SK-N-SH (cell line): ENCODE measurements at regions not wholly inside any gene's neighbourhood (a gene's known extent, or its start where the extent isn't known, plus 50 kb on each side); places are given as distances from the start of the nearest gene placed in this dataset.

Source experiments
- CTCF ChIA-PET: fragments of 300-600, 350-600 bp; formaldehyde crosslinking; extraction: SDS; loops from one replicate; lab custom pipeline; 2021; lab: Yijun Ruan, JAX
- POLR2A ChIA-PET: fragments of 350-600 bp; sonication (Branson Sonifier 250); formaldehyde crosslinking; extraction: SDS; loops from one replicate; lab custom pipeline; 2020; ENCODE audit warnings: antibody characterized with exemption, inconsistent platforms; lab: Yijun Ruan, JAX
- DNase-seq: peaks from one replicate; pipeline ENCODE4 v3.0.0; 2012
- H2AFZ ChIP-seq: fragments of 200-600 bp; sonication (generic); 2 replicates; pipeline ENCODE4 v1.8.1; 2016; ENCODE audit warnings: antibody characterized with exemption, mild to moderate bottlenecking, low read depth
- H3F3A ChIP-seq: fragments of 200-600 bp; sonication (generic); replicated peaks from 2 replicates; pipeline ENCODE3; 2016; ENCODE audit warnings: antibody characterized with exemption, mild to moderate bottlenecking; ENCODE audit not compliant: insufficient read depth
- H3K27ac ChIP-seq, 2 experiments: fragments of 200-500 bp in 1 of 2; fragments of 200-600 bp in 1 of 2; sonication (Bioruptor generic) in 1 of 2; sonication (generic), shearing (Covaris generic) in 1 of 2; 2 replicates each; pipeline versions ENCODE4 v1.5.1 to v1.6.1; 2014 to 2016; ENCODE audit warnings: low read depth in 2 of 2, inconsistent platforms in 1 of 2, low read length in 1 of 2, mild to moderate bottlenecking in 1 of 2, mixed read lengths in 1 of 2
- H3K27me3 ChIP-seq: fragments of 200-600 bp; sonication (generic), shearing (Covaris generic); 2 replicates; pipeline ENCODE4 v1.6.1; 2016; ENCODE audit warnings: mixed run types; ENCODE audit not compliant: insufficient read depth
- H3K36me3 ChIP-seq, 2 experiments: fragments of 200-500 bp in 1 of 2; fragments of 200-600 bp in 1 of 2; sonication (Bioruptor generic) in 1 of 2; sonication (generic) in 1 of 2; replicated peaks in 1 of 2; 2 replicates each; pipeline versions ENCODE3 to v1.5.1; 2014 to 2016; ENCODE audit warnings: low read length in 1 of 2, mild to moderate bottlenecking in 1 of 2; ENCODE audit not compliant: insufficient read depth in 2 of 2, control insufficient read depth in 1 of 2
- H3K4me1 ChIP-seq, 2 experiments: fragments of 200-500 bp in 1 of 2; fragments of 200-600 bp in 1 of 2; sonication (Bioruptor generic) in 1 of 2; sonication (generic), shearing (Covaris generic) in 1 of 2; 2 replicates each; pipeline versions ENCODE4 v1.5.1 to v1.6.1; 2014 to 2016; ENCODE audit warnings: low read depth in 1 of 2, low read length in 1 of 2, mixed run types in 1 of 2; ENCODE audit not compliant: insufficient read depth in 2 of 2, control insufficient read depth in 1 of 2
- H3K4me2 ChIP-seq: fragments of 200-600 bp; sonication (generic), shearing (Covaris generic); 2 replicates; pipeline ENCODE4 v1.6.1; 2017; ENCODE audit warnings: mixed run types
- H3K4me3 ChIP-seq, 2 experiments: fragments of 200-500 bp in 1 of 2; fragments of 200-600 bp in 1 of 2; sonication (Bioruptor generic) in 1 of 2; sonication (generic), shearing (Covaris generic) in 1 of 2; 2 replicates each; pipeline versions ENCODE4 v1.5.1 to v1.8.1; 2014 to 2016; ENCODE audit warnings: low read depth in 2 of 2, inconsistent platforms in 1 of 2, low read length in 1 of 2, mild to moderate bottlenecking in 1 of 2, mixed read lengths in 1 of 2, moderate library complexity in 1 of 2
- H3K79me2 ChIP-seq: fragments of 200-600 bp; sonication (generic); 2 replicates; pipeline ENCODE4 v1.8.1; 2017; ENCODE audit warnings: mild to moderate bottlenecking; ENCODE audit not compliant: insufficient read depth
- H3K9ac ChIP-seq: fragments of 200-600 bp; sonication (generic); 2 replicates; pipeline ENCODE4 v1.6.1; 2017; ENCODE audit warnings: mixed run types
- H3K9me2 ChIP-seq: fragments of 200-600 bp; sonication (generic); 2 replicates; pipeline ENCODE4 v1.6.1; 2017; ENCODE audit warnings: mixed run types
- H3K9me3 ChIP-seq: fragments of 200-600 bp; sonication (generic); 2 replicates; pipeline ENCODE4 v1.6.1; 2017; ENCODE audit warnings: mixed run types, mild to moderate bottlenecking, moderate library complexity
- H4K20me1 ChIP-seq: fragments of 200-600 bp; sonication (generic); 2 replicates; pipeline ENCODE4 v1.6.1; 2017; ENCODE audit warnings: mild to moderate bottlenecking, mixed run types; ENCODE audit not compliant: insufficient read depth
- EZH2phosphoT487 ChIP-seq: fragments of 200-600 bp; sonication (generic); IDR thresholded peaks from 2 replicates; pipeline ENCODE4 v1.6.1; 2017; ENCODE audit warnings: low read depth, mixed run types, mild to moderate bottlenecking, antibody characterized with exemption, moderate library complexity, borderline replicate concordance
- FOSL2 ChIP-seq: IDR thresholded peaks from 2 replicates; pipeline ENCODE4 v1.4.0; 2012; ENCODE audit warnings: low read depth, mild to moderate bottlenecking, moderate library complexity, borderline replicate concordance
- FOXJ3 ChIP-seq: sonication (generic); formaldehyde crosslinking; IDR thresholded peaks from 2 replicates; pipeline ENCODE4 v1.5.1; 2020; ENCODE audit warnings: mild to moderate bottlenecking, missing genetic modification reagents
- GATA2 ChIP-seq: sonication (generic); formaldehyde crosslinking; IDR thresholded peaks from 2 replicates; pipeline ENCODE4 v1.5.0; 2020; ENCODE audit warnings: mild to moderate bottlenecking, missing genetic modification reagents
- MXI1 ChIP-seq: IDR thresholded peaks from 2 replicates; pipeline ENCODE4 v1.6.1; 2012; ENCODE audit warnings: mild to moderate bottlenecking, low read depth, low read length, improper control_type of control experiment
- NFIC ChIP-seq: IDR thresholded peaks from 2 replicates; pipeline ENCODE4 v1.4.0; 2012; ENCODE audit warnings: borderline replicate concordance
- REST ChIP-seq: IDR thresholded peaks from 2 replicates; pipeline ENCODE4 v1.6.1; 2012; ENCODE audit warnings: mild to moderate bottlenecking, low read depth, low read length, moderate library complexity
- RFX5 ChIP-seq: IDR thresholded peaks from 2 replicates; pipeline ENCODE4 v1.6.1; 2012; ENCODE audit warnings: mild to moderate bottlenecking, improper control_type of control experiment, low read length
- RXRA ChIP-seq: IDR thresholded peaks from 2 replicates; pipeline ENCODE4 v1.4.0; 2012; ENCODE audit warnings: low read depth, mild to moderate bottlenecking, borderline replicate concordance
- SIN3A ChIP-seq: IDR thresholded peaks from 2 replicates; pipeline ENCODE4 v1.6.1; 2012; ENCODE audit warnings: low read depth, mild to moderate bottlenecking, low read length, moderate library complexity, borderline replicate concordance
- TAF1 ChIP-seq: IDR thresholded peaks from 2 replicates; pipeline ENCODE4 v1.6.1; 2012; ENCODE audit warnings: low read depth, mild to moderate bottlenecking, low read length, moderate library complexity, borderline replicate concordance
- TEAD4 ChIP-seq: IDR thresholded peaks from 2 replicates; pipeline ENCODE4 v1.4.0; 2012; ENCODE audit warnings: mild to moderate bottlenecking, borderline replicate concordance; ENCODE audit not compliant: insufficient read depth
- USF2 ChIP-seq: fragments of 150-350 bp; IDR thresholded peaks from 2 replicates; pipeline ENCODE4 v1.6.1; 2017; ENCODE audit warnings: antibody characterized with exemption, low read length, low read depth, borderline replicate concordance
- YY1 ChIP-seq: IDR thresholded peaks from 2 replicates; pipeline ENCODE4 v1.4.0; 2012; ENCODE audit warnings: low read depth, mild to moderate bottlenecking
- WGBS: methylation state at CpG from one replicate; pipeline ENCODE4 v1.1.6; 2017; ENCODE audit warnings: low lambda C conversion rate; 5-methylcytosine and 5-hydroxymethylcytosine counted together
- TF ChIP-seq, protein P1 (sequence below): IDR thresholded peaks from 2 replicates; pipeline ENCODE4; 2012
- TF ChIP-seq, protein P2 (sequence below): IDR thresholded peaks from 2 replicates; pipeline ENCODE4 v1.4.0; 2012; ENCODE audit warnings: low read depth

DNA sequence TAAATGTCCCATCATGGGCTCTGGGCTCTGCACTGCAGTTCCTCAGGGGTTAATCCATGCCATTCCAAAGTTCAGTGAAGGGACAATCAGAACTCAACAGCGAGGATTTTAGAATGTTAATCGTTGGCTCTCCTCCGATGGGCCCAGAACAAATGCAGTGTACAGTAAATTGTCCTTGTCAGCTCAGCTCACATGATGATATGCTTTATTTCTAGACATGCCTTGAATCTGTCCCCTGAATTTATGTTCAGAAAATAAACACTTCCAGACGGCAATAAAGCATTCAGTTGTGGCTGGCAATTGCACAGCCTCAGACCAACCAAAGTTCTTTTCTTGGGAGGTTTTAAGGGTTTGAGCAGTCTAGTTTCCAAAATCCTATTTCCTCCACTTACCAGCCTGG lies 981.2 kb downstream of the BCL11A start:
- Histone ChIP-seq H3K9me3 (no peaks in the 10 kb centered on the region; the same call in 1 of the 2 replicates), H3K9me2 (no peaks in the 10 kb centered on the region), H3K79me2 (no peaks in the 10 kb centered on the region), H3K4me1 (no peaks in the 10 kb centered on the region), H3K4me3 (no peak overlapping the region), H3F3A (no peaks in the 10 kb centered on the region), H4K20me1 (no peaks in the 10 kb centered on the region), H3K27me3 (no peaks in the 10 kb centered on the region), H2AFZ (no peak overlapping the region), H3K4me2 (no peak overlapping the region), H3K9ac (no peak overlapping the region), H3K27ac (no peak overlapping the region), H3K36me3 (no peaks in the 10 kb centered on the region)
- POLR2A ChIA-PET, result no interaction called here
- WGBS, result 43% methylated on average over 4 of the region's 4 CpGs
- TF ChIP-seq SIN3A (no peak), GATA2 (CRISPR knock-in tag) (no peak), TAF1 (no peak), REST (no peak), YY1 (no peak), USF2 (no peak), RXRA (no peak), MXI1 (no peak), FOXJ3 (CRISPR knock-in tag) (no peak), EZH2phosphoT487 (no peak)
- TF ChIP-seq, protein P1, sequence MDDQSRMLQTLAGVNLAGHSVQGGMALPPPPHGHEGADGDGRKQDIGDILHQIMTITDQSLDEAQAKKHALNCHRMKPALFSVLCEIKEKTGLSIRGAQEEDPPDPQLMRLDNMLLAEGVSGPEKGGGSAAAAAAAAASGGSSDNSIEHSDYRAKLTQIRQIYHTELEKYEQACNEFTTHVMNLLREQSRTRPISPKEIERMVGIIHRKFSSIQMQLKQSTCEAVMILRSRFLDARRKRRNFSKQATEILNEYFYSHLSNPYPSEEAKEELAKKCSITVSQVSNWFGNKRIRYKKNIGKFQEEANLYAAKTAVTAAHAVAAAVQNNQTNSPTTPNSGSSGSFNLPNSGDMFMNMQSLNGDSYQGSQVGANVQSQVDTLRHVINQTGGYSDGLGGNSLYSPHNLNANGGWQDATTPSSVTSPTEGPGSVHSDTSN, result no peak
- no peak for DNase-seq
- CTCF ChIA-PET, result no interaction called here

DNA sequence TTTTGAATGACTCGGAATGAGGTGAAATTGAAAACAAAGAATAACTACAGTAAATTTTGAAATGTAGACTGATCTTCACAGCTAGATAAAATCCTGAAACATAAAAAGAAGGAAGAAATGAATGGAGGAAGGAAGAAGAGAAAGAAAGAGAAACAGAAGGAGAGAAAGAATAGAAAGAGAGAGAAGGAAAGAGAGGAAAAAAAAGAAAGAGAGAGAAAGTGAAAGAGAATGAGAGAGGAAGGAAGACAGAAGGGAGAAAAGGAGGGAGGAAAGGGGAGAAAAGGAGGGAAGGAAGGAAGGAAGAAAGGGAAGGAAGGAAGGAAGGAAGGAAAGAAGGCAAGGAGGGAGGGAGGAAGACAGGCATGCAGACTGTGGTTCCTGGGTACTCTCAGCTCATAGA lies 982.6 kb downstream of the BCL11A start:
- Histone ChIP-seq H3K36me3 (no peaks in the 10 kb centered on the region), H3K27me3 (no peaks in the 10 kb centered on the region), H3F3A (no peaks in the 10 kb centered on the region), H3K9me3 (no peaks in the 10 kb centered on the region), H4K20me1 (no peaks in the 10 kb centered on the region), H3K4me1 (no peaks in the 10 kb centered on the region), H3K4me3 (no peak overlapping the region), H3K79me2 (no peaks in the 10 kb centered on the region), H2AFZ (no peak overlapping the region), H3K4me2 (no peak overlapping the region), H3K9ac (no peak overlapping the region), H3K9me2 (no peaks in the 10 kb centered on the region), H3K27ac (no peak overlapping the region)
- WGBS, result 26% methylated on average over 1 of the region's 1 CpG
- ChIA-PET POLR2A (no interaction called here), CTCF (no interaction called here)
- no peak for DNase-seq
- no peak for TF ChIP-seq MXI1
- TF ChIP-seq, protein P2, sequence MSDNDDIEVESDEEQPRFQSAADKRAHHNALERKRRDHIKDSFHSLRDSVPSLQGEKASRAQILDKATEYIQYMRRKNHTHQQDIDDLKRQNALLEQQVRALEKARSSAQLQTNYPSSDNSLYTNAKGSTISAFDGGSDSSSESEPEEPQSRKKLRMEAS, result no peak
- no peak for TF ChIP-seq FOSL2
- no peak for TF ChIP-seq TEAD4
- TF ChIP-seq NFIC, result no peak
- TF ChIP-seq RFX5, result no peak
